ENCODE measurements at regions not wholly inside any gene's neighbourhood (a gene's known extent, or its start where the extent isn't known, plus 50 kb on each side); places are given as distances from the start of the nearest gene placed in this dataset.

DNA sequence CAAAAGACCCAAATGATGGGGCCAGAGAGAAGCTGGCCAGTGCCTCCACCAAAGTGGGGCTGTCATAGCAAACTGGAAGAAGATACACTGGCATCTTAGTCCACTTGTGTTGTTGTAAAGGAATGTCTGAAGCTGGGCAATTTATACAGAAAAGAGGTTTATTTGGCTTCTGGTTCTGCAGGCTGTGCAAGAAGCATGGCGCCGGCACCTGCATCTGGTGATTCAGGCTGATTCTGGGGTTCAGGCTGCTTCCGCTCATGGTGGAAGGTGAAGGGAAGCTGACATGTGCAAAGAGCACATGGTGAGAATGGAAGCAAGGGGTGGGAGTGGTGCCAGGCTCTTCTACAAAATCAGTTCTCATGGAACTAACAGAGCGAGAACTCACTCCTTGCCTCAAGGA is 135.9 kb upstream of the TWIST2 start:
- no peak for TF ChIP-seq CTCF (conservative IDR thresholded peaks at IDR 0.05 in 1 of 2, IDR thresholded peaks at IDR 0.05 in 1 of 2; ENCODE audit: low read depth in 1 of 2, low read length in 2 of 2)
- no peak for TF ChIP-seq EZH2 (IDR thresholded peaks at IDR 0.05; ENCODE audit: low read length, missing control alignments)

Measured in fibroblast of lung (primary cell).